CD4-positive, alpha-beta T cell treated with Interferon alpha-2 for 1 hour (primary cell): ENCODE measurements at regions not wholly inside any gene's neighbourhood (a gene's known extent, or its start where the extent isn't known, plus 50 kb on each side); places are given as distances from the start of the nearest gene placed in this dataset.
"Not testable (repeated sequence)": the region's sequence is repeated elsewhere in the genome, so short reads cannot be mapped to it uniquely, and the experiment has no call there.

Source experiments
- DNase-seq, 2 donors: peaks; one replicate each; pipeline ENCODE4 v3.0.0-alpha.2; 2020 to 2022

GRCh38 chr2:193885419-193885818 is 1690.7 kb upstream of the TMEFF2 start:
- DNase-seq: no peak

DNA sequence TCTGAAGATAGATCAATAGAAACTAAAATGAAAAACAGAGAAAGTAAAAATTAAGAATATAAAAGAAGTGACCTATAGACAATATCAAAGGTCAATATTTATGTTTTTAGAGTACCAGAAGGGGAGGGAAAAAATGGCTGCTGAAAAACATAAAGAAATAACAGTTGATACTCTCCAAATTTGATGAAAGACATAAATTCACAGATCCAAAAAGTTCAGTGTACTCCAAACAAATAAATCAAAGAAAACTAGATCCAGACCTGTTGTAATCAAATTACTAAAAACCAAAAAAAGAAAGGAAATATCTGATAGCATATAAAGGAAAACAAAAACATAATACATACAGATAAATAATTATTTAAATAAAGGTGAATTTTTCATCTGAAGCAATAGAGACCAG is 1689.1 kb upstream of the TMEFF2 start:
- no peak for DNase-seq

- no peak for DNase-seq
Observed at GRCh38 chr2:193876980-193877379, 1682.2 kb upstream of the TMEFF2 start.

DNA sequence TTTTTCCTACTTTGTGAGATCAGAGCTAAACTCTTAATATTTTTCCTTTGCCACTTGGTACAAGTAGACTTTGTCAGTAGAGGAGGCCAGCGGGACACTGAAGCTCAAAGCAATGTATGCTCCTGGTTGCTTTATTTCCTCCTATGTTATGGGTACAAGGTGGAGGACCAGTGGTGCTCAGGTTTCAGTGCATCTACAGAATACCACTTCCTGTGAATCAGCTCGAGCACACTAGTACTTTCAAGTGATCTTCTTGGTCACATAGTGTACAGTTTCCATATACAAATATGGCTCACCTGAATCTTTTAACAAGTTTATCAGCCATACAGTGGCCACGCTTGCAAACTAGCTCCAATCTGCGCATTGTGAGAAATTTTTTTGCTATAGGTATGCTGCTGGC is 1674.8 kb upstream of the TMEFF2 start:
- no peak for DNase-seq

- no peak for DNase-seq
Observed at GRCh38 chr2:193868833-193869232, 1674.1 kb upstream of the TMEFF2 start.

GRCh38 chr2:193868132-193868531 is 1673.4 kb upstream of the TMEFF2 start:
- no peak for DNase-seq

DNA sequence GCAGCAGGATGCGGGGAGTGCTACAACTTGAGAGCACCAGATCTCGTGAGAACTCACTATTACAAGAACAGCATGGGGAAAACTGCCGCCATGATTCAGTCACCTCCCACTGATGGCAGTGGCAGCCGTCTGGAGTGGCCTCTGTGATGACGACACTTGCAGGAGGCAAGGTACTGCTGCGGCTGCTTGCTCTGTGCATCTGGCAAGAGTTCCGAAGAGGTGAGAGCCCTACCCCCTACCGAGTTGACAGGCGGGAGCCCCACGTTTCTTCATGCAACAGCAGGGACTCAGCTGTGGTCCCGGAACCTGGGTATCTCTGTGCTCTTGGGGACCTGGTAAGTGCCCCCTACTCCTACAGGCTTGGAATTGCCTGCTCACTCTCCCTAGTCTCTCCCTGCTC is 1672.7 kb upstream of the TMEFF2 start:
- no peak for DNase-seq

GRCh38 chr2:193861557-193861956 is 1666.8 kb upstream of the TMEFF2 start:
- no peak for DNase-seq

DNA sequence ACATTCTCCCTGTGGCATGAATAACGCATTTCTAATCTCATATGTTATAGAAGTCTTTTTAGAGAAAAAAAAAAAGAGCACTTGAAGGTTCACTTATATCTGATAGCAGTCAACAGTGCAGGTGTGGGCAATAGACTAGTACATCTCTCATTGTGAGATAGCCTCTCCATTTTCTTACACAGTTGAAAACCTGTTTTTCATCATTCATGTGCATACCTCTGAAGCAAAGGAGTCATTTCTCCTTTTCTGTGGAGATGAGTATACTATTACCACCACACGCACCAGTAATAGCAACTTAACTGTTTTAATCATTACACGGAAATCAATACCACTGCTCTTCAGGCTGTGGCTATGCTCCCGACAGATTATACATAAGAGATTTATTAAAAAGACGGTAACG is 1653.3 kb upstream of the TMEFF2 start:
- no peak for DNase-seq

- no peak for DNase-seq
Observed at GRCh38 chr2:193847130-193847529, 1652.4 kb upstream of the TMEFF2 start.

DNA sequence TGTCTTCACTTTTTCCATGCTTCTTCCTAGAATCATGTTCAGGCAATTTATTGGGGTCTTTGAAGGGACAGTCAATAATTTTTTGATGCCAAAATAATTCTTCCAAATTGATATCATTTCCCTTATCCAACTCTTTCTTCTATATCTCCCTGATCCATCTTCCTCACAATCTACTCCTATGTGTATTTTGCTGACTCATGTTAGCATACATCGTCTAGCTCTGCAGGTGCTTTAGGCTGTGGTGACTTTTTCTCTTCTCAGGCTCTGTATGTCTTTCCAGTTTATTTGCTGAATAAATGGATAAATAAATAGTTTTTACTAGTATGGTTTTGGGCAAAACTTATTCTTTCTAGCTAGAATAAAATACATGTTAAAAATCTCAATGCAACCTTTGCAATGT is 1650.9 kb upstream of the TMEFF2 start:
- no peak for DNase-seq

GRCh38 chr2:193843675-193844074 is 1648.9 kb upstream of the TMEFF2 start:
- DNase-seq: no peak

- DNase-seq: no peak
Observed at GRCh38 chr2:193841384-193842150, 1646.8 kb upstream of the TMEFF2 start.

GRCh38 chr2:193837111-193837738 is 1642.5 kb upstream of the TMEFF2 start:
- no peak for DNase-seq

- not testable (repeated sequence) for DNase-seq
Observed at GRCh38 chr2:193836424-193837006, 1641.8 kb upstream of the TMEFF2 start.

DNA sequence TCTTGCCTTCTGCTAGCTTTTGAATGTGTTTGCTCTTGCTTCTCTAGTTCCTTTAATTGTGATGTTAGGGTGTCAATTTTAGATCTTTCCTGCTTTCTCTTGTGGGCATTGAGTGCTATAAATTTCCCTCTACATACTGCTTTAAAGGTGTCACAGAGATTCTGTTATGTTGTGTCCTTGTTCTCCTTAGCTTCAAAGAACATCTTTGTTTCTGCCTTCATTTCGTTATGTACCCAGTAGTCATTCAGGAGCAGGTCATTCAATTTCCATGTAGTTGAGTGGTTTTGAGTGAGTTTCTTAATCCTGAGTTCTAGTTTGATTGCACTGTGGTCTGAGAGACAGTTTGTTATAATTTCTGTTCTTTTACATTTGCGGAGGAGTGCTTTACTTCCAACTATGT is 1639.2 kb upstream of the TMEFF2 start:
- DNase-seq: not testable (repeated sequence)

GRCh38 chr2:193824474-193824873 is 1629.7 kb upstream of the TMEFF2 start:
- DNase-seq: no peak

DNA sequence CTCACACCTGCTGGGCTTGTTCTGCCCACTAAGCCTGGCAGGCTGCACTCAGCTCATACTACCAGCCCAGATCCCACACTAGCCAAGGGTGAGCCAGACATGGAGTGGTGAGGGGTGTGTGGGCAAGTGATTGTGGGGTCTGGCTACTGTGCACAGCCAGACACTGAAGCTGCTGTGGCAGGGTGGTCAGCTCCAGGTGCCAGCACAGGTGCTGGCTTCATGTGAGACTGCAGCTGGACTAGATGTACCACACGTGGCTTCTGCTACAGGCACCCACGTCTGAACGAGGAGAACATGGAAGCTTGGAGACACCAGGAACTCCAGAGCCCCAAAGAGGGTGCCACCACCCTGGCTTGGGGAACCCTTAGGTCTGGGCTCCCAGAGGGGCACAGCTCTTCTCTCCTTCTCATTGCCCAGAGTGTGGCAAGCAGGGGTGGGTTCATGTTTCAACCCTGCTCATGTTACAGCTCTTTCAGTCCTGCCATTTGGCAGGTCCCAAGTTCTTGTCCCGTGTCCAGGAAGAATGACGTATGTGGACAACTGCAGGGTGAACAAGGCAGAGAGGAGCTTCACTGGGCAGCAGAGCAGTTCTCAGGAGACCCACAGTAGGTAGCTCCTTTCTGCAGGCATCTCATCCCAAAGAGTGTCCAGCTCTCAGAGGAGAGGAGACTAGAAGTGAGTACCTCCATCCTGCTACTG is 1624.2 kb upstream of the TMEFF2 start:
- DNase-seq: no peak

DNA sequence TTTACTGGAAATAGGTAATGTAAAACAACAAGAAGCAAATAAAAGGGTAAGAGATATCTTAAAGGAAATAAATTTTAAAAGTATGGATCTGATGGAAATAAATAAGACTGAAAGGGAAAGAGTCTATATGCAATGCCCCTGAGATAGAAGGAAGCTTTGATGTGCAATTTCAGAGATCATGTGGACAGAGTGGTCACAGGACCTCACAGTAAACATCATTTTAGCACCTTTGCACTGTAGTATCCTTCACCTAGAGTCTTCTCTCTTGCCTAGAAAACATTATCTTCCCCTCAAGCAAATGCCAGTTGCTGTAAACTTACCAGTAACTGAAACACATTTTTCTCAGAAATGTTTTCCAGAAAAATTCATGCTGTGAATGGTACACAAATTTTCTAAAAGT is 1621.3 kb upstream of the TMEFF2 start:
- DNase-seq: no peak

- DNase-seq: no peak
Observed at GRCh38 chr2:193810533-193810932, 1615.8 kb upstream of the TMEFF2 start.

DNA sequence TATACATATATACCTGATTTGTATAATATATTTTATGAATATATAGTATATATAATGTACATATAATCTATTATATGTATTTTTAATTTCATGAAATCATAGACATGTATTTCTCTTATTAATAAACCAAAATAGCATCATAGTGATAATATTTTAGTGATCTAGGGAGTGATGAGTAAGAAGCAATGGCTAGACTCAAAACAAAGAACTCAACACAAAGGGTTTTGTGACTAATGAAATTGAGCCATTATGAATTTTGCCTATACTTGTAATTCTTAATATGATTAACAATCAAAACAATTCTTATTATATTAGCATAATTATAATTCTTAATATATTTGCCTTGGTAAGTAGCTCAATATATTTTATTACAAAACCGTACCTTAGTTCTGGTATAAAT is 1614.1 kb upstream of the TMEFF2 start:
- DNase-seq: no peak

- no peak for DNase-seq
Observed at GRCh38 chr2:193806088-193806774, 1611.5 kb upstream of the TMEFF2 start.

DNA sequence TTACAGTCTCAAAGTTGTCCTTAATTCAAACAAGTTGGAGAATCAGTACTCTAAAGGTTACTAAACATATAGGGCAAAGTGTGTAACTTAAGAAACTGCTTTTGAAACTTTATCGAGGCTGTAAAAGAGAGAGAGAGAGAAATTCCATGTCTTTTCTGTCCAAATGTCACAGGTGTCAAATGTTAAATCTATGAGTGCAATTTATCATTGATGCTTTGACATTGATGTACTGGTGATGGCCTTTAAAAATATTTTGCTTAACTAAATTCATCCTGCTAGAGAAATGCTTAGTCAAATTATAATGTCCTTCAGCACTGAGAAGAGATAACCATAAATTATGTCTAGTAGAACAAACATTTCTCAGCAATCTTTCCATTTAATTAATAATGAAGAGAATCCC is 1602.1 kb upstream of the TMEFF2 start:
- no peak for DNase-seq
